HG02610 (cell line): ENCODE measurements at regions not wholly inside any gene's neighbourhood (a gene's known extent, or its start where the extent isn't known, plus 50 kb on each side); places are given as distances from the start of the nearest gene placed in this dataset.
"Not testable (repeated sequence)": the region's sequence is repeated elsewhere in the genome, so short reads cannot be mapped to it uniquely, and the experiment has no call there.

Experiments used
- ATAC-seq: cut with Tn5 transposase; IDR thresholded peaks from one replicate; pipeline ENCODE4 v1.9.1; 2021; ENCODE audit warnings: mild to moderate bottlenecking, moderate library complexity; ENCODE audit not compliant: unreplicated experiment

DNA sequence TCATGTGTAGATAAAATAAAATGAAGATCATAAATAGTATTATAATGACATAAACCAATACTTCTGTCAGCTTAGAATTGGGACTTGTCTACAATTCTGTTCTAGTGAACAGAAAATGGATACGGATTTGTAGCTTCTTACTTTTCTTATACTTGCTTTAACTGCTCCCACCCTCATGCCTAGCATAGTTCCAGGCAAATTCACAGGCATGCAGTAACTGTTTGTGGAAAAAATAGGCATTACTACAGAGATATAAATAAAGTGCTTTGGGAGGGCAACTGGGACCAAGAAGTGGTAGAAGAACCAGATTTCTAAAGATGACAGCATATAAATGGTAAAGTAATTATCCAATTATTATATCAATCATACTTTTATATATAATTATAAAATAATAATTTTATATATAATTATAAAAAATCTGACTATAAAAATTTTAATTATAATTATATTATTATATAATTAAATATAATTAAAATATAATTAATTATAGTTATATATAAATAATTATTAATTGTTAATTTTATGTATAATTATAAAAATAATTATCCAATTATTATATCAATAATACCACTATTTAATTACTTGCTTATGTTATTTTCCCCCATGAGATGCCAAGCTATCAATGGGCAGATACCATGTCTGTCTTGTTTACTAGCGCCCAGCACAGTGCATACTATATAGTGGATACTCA, 144.1 kb downstream of the NOC3L start:
- no peak for ATAC-seq

DNA sequence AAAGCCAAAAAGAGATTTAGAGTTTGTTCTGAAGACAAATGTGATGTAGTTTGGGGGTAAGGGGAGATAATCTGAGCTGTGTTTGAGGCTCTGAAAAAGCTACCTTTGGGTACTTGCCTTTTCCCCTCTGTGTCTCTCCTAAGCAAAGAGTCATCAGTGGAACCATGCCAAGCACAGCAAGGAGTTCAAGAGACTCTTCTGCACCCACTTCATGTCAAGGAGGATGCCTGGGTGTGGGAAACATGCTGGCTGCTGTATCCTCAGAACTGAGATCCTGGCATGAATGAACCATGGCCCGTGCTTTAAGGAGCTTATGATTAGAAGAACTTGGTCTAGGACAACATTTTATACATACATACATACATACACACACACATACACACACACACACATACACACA, 142.9 kb downstream of the NOC3L start:
- no peak for ATAC-seq

DNA sequence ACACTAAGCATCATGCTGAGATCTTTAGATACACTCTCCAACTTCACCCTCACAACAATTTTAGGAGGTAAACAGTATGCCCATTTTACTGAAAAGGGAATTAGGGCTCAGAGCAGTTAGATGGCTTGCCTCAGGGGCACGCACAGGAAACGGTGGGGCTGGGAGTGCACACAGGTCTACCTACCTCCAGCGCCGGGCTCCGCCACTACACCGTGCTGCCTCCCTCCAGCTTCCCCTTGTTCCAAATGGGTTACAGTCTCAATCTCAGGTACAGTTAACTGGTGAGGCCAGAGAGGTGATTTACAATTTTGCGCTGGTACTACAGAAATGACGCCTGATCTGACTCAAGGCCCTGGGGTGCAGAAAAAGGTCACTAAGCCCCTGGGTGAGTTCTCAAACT, 142.0 kb downstream of the NOC3L start:
- no peak for ATAC-seq

DNA sequence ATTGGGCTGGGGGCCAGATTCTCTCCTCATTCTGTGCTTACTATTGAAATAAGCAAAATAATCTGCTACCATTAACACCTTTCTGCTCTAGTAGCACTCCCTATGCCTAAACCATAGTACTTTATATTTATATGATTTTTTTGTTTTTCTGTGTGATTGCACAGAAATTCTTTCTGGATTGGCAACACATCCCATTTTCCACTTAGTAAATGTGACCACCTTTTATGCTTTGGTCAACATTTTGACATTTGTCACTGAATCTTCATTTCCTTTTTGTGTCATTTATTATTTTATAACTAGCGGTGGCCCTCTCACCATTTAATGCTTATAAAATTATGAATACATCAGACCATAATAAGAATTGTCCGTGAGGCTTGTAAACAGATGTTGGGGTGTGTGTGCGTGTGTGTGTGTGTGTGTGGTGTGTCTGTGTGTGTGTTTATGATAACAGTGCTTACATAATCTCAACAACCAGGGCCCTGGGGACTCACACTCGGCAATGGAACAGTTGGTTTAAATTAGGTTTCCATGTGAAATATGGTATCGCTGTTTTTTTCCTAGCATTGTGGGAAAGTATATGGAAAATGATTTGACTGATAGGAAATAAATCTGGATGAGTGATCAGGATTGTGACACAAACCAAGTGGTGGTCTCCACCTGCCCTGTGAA, 138.9 kb downstream of the NOC3L start:
- no peak for ATAC-seq

DNA sequence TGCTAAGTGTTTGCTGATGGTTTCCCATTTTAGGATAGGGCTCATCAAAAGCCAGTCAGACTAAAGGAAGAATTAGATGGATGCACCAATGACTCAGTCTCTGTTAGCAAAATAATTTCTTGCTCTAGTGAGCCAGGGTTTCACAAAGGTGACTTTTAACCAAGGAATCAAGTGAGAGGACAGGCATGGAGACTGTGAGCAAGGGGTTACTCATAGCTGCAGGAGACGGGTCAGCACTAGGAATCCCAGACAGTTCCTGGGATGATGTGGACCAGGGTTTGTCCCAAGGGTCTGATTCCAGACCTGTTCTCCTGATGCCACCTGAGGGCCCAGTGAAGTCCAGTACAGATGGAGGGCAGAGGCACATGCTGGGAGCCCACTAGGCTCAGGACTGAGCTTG, 138.1 kb downstream of the NOC3L start:
- no peak for ATAC-seq

DNA sequence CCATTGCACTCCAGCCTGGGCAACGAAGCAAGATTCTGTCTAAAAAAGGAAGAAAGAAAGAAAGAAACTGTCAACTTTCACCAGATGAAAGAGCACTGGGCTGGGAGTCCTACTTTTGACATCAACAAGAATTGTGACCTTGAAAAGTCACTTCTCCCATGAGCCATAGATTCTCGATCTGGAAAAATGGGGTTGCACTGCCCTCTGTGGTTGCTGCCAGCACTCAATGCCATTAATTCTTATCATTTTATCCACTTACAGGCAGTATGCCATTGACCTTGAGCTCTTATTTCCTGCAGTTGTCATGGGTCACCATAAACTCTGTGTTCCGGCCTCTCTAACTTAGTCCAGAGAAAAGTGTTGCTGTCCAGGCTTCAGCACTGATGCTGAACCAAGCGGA, 137.2 kb downstream of the NOC3L start:
- no peak for ATAC-seq

DNA sequence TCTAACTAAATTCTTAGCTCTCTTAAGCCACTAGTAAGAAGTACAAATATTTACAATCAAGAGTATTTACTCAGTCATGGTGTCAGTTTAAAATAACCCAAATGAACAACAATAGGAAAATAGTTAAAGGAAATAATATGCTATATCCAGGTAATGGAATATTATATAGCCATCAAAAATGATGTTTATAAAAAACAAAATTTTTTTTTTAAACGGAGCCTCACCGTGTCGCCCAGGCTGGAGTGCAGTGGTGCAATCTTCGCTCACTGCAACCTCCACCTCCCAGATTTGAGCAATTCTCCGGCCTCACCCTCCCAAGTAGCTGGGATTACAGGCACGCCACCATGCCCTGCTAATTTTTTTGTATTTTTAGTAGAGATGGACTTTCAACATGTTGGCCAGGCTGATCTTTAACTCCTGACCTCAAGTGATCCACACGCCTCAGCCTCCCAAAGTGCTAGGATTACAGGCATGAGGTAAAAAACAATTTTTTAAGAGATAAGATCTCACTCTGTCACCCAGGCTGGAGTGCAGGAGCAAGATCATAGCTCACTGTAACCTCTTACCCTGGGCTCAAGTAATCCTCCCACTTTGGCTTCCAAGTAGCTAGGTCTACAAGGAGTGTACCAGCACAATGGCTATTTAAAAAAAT, 132.5 kb downstream of the NOC3L start:
- ATAC-seq: no peak

DNA sequence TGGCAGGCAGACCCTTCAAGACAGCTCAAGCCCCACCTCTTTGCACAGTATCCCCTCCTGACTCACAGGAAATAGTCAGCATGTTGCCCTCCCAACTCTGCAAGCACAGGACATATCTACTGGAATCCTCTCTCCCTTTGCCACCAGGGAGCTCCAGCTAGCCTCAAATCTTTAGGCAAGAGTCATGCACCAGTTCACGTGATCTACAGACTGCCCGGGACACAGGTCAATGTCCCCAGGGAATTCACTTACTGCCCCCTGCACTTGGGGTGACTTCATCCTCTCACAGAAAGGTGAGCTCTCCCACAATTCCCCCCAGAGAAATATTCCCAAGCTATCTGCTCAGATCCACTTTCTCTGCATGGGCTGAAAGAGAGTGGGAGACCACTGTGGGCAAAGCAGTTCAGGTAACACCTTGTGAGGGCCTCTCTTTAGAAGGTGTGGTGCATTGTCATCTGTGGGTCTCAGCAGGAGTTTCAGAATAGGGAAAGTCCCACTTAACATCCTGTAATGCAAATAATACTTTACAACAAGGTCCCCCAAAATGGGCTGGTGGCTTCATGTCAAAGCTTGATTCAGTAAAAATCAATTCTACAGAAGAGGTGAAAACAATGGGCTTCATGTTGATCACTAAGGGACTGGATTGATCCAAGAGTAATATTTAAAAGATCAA, 129.9 kb downstream of the NOC3L start:
- ATAC-seq: no peak

DNA sequence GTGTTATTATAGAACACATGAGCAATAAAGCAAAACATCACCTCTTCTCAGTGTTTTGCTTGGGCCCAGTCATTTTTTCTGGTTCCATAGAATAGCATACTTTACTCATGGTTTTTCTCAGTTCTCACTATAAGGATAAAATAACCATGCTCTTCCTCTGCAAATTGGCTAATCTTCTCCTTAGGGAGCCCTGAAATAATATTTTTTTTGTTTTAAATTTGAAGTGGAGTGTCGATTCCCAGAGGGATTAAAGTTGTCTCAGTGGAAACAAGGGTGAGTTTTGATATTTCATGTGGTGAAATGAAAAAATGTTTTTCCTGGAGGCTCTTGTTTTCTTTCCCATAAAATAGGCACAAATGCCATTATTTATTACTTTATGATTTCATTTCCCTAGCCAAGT, 127.3 kb downstream of the NOC3L start:
- ATAC-seq: no peak

DNA sequence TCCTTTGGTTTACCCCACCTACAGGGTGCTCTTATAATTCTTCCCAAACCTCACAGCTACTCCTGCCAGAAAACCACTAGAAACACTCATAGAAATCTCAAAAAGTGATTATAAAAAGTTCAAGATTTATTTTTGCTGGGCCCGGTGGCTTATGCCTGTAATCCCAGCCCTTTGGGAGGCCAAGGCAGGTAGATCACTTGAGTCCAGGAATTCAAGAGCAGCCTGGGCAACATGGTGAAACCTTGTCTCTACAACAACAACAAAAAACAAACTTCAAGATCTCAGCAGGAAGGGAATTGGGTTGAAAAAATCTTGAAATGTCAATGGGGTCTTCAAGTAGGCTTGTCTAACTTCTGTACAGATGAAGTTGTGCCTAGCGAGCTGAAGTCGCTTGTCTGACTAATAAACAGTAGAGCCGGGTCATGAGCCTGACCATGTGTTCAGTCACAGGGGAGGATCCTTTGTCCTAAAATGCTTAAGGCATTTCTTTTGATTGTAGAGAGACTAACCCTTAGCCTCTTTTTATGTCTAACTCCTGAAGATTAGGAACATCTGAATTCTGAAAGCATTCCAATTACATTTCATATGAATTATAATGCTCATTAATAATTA, 124.6 kb downstream of the NOC3L start:
- no peak for ATAC-seq

DNA sequence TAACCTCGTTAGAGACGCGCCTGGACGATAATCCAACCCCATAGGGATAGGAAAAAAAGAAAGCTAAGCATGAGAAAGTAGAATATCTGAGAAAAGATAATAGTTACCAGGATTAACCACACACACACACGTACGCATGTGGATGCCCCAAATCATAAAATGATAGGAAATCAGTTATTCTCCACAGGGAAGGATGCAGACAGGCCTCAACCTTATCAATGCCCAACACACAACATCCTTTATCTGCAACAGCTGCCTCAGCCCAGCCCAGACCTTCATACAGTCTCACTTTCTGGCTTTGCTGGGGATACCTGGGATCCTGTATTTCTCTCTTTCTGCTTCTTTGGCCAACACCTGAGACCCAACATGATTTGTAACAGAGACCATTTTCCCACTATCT, 123.0 kb downstream of the NOC3L start:
- ATAC-seq: no peak

DNA sequence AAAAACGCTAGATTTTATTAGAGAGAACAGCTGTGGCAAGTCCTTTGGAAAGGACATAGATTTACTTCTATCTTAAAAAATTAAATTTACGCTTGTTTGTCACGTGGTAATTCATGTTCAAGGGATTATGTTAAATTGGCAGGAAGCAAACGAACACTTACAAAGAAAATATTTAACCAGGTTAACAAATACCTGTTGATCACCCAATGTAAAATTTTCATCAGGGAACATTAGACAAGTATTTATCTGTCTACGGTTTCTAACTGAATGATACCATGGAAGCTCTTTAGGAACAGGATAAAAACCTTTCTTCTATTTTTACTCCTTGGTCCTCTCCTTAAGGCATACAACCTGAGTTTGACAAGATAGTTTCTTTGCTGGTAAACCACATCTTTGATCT, 122.2 kb downstream of the NOC3L start:
- no peak for ATAC-seq

DNA sequence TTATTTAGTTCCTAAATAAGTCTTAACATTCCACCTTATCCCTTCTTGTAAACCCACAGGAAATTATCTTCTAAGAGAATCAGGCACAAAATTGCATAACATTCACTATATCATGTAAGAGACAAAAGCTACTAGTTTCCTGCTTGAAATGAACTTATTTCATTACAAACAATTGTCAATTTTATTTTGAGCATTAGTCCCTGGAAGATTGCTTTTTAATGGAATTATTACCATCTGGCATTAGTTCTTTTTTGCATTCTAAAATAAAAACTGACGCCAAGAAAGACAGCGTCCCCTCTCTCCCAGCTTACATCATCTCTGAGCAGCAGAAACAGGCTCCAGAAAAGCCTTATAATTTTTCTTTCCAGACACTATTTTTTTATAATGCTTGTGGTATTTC, 121.8 kb downstream of the NOC3L start:
- no peak for ATAC-seq

DNA sequence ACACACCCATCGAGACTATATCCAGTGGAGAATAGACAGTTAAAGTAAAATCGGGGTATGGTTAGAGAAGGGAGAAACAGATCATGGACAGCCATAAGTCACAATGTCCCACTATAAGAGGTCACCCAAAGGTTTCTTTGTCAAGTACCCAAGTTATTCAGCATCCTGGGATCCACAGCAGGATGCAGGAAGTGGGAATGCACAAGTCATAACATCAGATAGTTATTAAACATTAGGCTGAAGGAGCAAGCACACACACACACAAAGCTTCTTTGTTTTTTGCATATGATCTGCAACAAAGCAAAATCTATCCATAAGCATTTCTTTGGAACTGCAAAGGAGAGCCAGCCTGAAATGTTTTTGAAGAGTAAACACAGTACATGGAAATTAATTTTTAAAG, 111.6 kb downstream of the NOC3L start:
- ATAC-seq: no peak

DNA sequence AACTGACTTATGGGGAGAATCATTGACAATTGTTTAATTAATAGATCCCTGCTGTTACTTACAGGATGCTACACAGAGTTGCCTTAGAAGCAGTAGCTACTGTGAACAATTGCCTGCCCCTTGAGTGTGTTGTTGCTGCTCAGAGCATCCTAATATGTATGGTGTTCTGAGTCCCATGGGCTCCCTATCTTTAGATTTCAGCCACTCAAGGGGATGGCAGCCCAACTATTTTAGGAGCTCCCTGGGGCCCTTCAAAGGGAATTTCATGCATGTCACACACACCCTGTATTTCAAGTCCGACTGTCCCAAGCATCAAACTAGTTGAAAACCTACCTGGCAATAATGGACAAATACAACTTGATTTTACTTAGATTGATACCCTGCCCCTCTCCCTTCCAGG, 111.2 kb downstream of the NOC3L start:
- no peak for ATAC-seq

DNA sequence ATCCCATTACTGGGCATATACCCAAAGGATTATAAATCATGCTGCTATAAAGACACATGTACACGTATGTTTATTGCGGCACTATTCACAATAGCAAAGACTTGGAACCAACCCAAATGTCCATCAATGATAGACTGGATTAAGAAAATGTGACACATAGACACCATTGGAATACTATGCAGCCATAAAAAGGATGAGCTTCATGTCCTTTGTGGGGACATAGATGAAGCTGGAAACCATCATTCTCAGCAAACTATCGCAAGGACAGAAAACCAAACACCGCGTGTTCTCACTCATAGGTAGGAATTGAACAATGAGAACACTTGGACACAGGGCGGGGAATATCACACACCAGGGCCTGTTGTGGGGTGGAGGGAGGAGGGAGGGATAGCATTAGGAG, 105.3 kb downstream of the NOC3L start:
- not testable (repeated sequence) for ATAC-seq

DNA sequence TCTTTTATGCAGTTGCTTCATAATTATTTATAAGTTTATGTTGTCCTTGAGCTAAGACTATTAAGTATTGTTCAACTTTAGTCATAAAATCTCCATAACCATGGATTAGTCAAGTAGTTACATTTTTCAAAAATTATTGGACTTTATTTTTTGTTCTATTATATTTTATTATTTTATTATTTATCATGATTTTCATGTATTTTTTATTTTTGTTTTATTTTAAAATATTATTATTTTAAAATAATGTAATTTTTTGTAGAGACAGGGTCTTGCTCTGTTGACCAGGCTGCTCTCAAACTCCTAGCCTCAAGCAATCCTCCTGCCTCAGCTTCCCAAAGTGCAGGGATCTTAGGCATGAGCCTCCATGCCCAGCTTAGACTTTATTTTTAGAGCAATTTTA, 102.3 kb downstream of the NOC3L start:
- no peak for ATAC-seq

DNA sequence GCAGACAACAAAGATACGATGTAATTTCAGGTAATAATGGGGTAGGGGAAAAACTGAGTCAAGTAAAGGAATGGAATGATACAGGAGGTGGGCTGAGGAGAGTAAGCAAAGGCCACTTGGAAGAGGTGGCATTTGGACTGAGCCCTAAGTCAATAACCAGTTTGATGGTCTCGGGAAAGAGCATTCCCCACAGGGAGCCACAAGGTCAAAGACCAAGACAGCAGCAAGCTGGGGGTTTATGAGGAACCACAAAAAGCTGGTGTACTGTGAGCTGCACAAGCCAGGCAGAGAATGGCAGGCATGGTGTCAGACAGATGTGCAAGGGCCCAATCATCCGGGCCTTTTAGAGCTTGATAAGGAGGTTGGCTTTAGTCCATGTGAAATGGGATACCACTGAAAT, 98.7 kb downstream of the NOC3L start:
- no peak for ATAC-seq

DNA sequence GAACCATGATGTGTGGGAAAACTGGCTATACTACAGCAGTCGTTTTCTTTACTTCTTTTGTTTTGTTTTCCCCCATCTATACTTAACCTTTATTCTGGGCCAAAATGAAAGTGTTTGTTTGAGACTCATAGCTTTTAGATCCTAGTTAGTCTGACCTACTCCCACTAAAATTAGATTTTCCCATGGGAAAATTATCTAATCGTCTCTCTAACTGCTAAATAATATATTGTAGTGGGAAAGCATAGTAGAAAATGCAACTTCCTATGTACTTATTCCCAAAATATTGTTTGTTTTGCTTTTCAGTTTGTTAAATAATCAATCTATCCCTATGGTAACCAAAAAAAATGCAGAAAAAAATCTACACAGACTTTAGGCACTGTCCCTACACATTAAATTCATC, 96.6 kb downstream of the NOC3L start:
- ATAC-seq: no peak

DNA sequence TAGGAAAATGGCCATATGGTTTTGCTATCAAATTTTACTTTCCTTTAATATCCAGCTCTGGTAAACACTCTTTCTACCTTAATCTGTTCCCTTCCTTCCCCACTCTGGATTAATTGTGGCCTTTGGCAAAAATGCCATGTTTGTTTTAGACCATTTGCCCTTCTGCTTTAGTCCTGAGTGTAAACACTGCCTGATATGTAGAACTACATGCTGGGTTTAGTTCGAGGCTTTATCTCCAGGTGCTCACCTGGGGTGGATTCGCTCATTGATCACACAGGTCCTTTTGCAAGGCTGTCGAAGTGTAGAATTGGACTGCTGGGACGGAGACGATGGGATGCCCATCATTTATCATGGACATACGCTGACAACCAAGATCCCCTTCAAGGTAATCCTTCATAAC, 94.1 kb downstream of the NOC3L start:
- ATAC-seq: no peak

DNA sequence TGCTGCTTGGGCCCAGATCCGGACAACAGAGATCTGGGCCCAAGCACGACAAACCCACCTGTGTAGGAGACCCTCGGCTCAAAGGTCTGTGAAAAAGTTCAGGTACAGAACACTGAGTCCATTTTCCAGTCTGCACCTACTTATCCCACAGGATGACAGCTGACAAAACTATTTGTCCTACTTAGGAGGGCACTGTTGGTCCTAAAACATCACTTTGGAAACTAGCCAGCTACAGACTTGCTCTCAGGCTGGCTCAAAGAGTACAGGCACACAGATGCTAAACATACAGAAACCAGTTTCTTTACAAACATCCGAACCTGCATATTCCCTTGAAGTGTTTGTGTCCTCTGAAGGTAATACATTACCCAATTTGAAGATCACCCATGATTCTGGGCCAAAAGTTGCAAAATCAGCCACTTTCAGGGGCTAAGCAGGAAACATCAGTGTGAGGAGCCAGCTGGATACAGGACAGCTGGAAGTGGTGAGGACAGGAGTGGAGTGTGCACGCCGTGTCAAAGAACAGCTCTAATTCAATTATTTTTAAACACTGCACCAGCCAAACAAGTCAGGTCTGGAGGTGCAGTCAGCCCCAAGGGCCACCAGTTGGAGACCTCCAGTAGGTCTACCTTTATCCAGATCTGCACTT, 88.5 kb downstream of the NOC3L start:
- no peak for ATAC-seq
